H1 (cell line): ENCODE measurements at regions not wholly inside any gene's neighbourhood (a gene's known extent, or its start where the extent isn't known, plus 50 kb on each side); places are given as distances from the start of the nearest gene placed in this dataset.

Source experiments
- BCL11A ChIP-seq, 2 experiments: IDR thresholded peaks; one replicate each; pipeline ENCODE4 v1.6.1; 2011; ENCODE audit warnings: low read depth in 2 of 2, low read length in 2 of 2, mild to moderate bottlenecking in 2 of 2
- CBX5 ChIP-seq: fragments of 300-800, 300-1000 bp; sonication (generic); IDR thresholded peaks from 2 replicates; pipeline ENCODE4 v1.7.1; 2016; ENCODE audit warnings: antibody characterized with exemption, low read length, low read depth
- SAP30 ChIP-seq: fragments of 300-600 bp; sonication (generic); IDR thresholded peaks from 2 replicates; pipeline ENCODE4 v1.7.1; 2012; ENCODE audit warnings: low read length, moderate library complexity, mild to moderate bottlenecking, inconsistent platforms; ENCODE audit not compliant: insufficient read depth, insufficient replicate concordance
- USF2 ChIP-seq: IDR thresholded peaks from 2 replicates; pipeline ENCODE4 v1.6.1; 2011; ENCODE audit warnings: low read length, improper control_type of control experiment

- TF ChIP-seq USF2, result no peak
- TF ChIP-seq BCL11A (IDR thresholded peaks at IDR 0.05; ENCODE audit: low read depth in 2 of 2, low read length in 2 of 2), result no peak
- TF ChIP-seq CBX5, result no peak
- TF ChIP-seq SAP30, result no peak
- TF ChIP-seq, all 59 proteins: peak for 0
These were observed 595.3 kb downstream of the BCOR start (continued) for GRCh38 chrX:39502486-39502885.
